ENCODE measurements at regions not wholly inside any gene's neighbourhood (a gene's known extent, or its start where the extent isn't known, plus 50 kb on each side); places are given as distances from the start of the nearest gene placed in this dataset.

GRCh38 chr7:131272086-131272485 lies 55.6 kb upstream of the MKLN1 start:
- TF ChIP-seq ZFX (IDR thresholded peaks at IDR 0.05; ENCODE audit: borderline replicate concordance) (no peak), CTCF (IDR thresholded peaks at IDR 0.05) (no peak)

Measured in 22Rv1 (cell line).